ENCODE measurements at regions not wholly inside any gene's neighbourhood (a gene's known extent, or its start where the extent isn't known, plus 50 kb on each side); places are given as distances from the start of the nearest gene placed in this dataset.

DNA sequence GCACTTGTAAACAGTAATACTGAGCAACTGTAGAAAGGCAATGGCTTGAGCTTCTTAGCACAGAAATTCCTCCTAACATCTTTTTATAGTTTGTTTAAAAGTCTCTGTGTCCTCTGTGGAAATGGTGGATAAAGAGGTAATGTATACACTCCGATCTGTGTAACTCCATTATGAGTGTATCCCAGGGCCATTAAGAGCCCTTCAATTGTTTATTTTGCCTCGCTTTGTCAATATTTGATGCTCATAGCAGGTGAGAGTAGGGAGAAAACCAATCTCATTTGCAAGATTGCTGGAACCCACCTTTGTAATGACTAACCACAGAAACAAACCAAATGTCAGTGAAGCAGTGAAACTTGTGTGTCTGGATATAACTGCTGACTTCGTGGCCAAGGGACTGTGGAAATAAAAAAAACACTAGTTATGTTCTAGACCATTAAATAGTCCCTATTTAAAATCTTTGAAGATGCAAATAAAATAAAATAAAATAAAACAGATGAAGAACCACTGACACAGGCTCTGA, 598.2 kb upstream of the BOD1L1 start:
- no peak for TF ChIP-seq POLR2A (IDR thresholded peaks at IDR 0.05)
- TF ChIP-seq, protein P1, sequence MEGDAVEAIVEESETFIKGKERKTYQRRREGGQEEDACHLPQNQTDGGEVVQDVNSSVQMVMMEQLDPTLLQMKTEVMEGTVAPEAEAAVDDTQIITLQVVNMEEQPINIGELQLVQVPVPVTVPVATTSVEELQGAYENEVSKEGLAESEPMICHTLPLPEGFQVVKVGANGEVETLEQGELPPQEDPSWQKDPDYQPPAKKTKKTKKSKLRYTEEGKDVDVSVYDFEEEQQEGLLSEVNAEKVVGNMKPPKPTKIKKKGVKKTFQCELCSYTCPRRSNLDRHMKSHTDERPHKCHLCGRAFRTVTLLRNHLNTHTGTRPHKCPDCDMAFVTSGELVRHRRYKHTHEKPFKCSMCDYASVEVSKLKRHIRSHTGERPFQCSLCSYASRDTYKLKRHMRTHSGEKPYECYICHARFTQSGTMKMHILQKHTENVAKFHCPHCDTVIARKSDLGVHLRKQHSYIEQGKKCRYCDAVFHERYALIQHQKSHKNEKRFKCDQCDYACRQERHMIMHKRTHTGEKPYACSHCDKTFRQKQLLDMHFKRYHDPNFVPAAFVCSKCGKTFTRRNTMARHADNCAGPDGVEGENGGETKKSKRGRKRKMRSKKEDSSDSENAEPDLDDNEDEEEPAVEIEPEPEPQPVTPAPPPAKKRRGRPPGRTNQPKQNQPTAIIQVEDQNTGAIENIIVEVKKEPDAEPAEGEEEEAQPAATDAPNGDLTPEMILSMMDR (IDR thresholded peaks at IDR 0.05 in 4 of 5, conservative IDR thresholded peaks at IDR 0.05 in 1 of 5) = no peak

Measured in gastrocnemius medialis (tissue), 4 donors.